HG02973 (cell line): ENCODE measurements at regions not wholly inside any gene's neighbourhood (a gene's known extent, or its start where the extent isn't known, plus 50 kb on each side); places are given as distances from the start of the nearest gene placed in this dataset.
"Not testable (repeated sequence)": the region's sequence is repeated elsewhere in the genome, so short reads cannot be mapped to it uniquely, and the experiment has no call there.

ENCODE experiments used
- ATAC-seq: cut with Tn5 transposase; IDR thresholded peaks from one replicate; pipeline ENCODE4 v1.9.1; 2021; ENCODE audit warnings: moderate library complexity; ENCODE audit not compliant: unreplicated experiment

DNA sequence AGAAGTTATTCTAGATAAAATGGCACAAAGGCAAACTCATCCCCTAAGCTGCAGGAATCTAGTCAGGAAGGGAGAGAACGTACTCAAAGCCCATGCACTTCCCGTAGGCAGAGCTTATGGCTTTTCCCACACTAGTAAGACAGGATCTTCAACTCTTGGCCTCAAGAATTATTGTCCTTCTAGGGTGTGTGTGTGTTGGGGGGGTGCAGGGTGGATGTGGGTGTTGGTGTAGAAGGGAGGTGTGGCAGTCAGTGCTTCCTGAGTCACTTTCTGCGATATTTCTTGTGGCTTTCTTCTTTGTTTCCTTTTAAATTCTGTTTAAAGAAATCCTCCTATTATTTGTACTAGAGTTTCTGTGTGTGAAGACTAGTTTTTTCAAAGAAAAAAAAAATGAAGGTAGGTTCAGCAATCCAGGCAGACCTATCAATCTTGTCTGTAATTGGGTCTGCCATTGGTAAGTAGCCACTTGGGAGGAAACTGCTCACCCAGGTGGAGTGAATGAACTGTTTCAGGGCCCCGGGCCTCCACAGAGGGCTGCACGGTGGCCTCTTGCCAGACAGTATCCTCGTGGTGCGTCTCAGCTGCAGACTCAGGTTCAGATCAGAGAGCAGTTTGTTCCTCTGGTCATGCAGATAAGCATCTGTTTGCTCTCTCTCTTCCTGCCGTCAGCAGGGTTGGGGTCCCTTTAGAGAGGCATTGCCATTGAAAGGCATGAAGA lies 131.9 kb downstream of the NPR3 start:
- no peak for ATAC-seq

DNA sequence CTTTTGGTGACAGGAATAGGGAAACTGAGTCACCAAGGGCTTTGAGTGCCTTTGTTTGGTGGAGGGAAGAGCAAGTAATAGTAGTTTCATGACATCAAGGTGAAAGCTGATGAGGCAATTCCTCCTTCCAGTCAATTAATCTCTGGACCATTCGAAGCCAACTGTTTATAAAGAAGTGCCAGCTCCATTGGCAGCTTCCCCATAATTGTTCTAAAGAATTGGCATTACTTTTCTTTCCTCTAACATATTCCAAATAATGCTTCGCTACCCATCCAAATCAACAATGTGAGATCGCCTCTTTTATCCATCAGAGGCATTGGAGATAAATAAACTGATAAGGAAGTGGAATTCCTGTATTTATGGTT lies 132.4 kb downstream of the NPR3 start:
- ATAC-seq = no peak

DNA sequence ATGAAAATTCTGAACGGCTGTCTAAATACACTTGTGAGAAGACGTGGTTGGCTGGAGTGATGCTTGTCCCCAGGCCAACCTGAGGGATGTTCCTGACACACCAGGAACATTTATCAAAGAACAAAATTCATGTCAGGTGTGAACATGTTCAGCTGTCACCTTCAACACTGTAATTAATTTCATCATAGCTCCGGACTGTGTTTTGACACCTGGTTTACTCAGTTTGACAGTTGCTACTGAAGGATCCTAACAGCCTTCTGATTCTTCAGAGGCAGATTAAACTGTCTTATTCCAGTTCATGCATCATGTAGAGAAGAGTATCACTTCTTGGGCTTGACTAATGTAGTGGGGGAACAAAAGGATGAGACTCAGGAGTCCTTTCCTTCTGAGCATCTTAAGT lies 134.1 kb downstream of the NPR3 start:
- no peak for ATAC-seq

DNA sequence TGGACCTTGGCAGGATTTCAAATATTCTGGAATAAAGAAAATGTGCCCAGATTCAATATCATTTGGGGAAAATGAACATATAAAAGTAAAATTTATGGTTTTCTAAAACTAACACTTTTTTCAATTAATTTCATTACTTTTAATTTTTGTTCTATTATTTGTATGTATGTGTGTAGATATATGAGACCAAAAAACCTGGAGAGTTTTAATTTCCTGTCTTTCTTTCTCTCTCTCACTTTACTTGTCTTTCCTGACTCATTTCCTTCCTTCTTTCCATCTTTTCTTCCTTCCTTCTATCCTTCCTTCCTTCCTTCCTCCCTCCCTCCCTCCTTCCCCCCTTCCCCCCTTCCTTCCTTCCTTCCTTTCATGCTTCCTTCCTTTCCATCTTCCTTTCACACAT lies 137.0 kb downstream of the NPR3 start:
- no peak for ATAC-seq

DNA sequence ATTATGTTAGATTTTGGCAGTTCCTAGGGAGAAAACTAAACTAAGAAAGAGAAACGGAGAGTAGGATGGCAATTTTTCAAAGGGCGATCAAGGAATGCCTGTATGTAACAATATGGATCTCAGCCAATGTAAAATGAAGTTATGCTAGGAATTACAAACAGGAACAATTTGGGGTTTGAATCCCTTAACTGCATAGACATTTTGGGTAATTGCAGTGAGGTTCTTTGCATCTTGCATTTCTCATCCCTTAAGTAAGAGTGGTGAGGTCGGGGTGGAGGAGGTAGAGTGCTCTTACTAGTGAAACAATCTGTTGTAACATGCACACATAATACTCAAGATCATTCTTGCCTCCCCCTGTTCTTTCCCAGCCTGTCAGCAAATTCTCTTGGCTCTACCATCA lies 137.6 kb downstream of the NPR3 start:
- ATAC-seq = no peak

DNA sequence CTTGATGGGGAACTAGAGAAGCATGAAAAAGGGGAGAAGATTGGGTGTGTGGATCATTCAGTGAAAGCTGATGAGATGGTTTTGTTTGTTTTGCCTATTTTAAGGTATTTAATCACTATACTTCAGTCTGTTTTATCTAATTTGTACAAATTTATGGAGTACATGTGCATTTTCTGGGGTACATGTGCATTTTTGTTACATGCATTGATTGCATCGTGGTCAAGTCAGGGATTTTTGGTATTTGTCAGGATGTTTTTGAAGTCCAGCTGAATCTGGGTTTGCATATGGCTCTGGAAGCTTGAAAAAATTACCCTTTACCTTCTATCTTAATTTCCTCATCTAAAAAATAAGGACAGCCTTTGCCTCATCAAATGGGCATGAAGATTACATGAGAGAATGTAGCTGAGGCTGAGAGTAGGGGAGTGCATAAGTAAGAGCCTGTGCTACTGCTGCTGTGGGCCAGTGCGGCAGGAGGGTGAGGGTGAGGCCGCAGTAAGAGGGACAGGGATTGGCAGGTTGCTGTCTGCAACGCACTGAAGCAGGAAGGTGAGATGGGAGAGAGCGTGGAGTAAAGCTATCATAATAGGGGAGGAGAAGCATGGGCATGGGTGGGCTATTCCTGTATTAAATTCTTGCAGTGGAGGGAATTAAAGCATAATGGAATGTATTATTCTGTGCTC lies 139.8 kb downstream of the NPR3 start:
- ATAC-seq = no peak

DNA sequence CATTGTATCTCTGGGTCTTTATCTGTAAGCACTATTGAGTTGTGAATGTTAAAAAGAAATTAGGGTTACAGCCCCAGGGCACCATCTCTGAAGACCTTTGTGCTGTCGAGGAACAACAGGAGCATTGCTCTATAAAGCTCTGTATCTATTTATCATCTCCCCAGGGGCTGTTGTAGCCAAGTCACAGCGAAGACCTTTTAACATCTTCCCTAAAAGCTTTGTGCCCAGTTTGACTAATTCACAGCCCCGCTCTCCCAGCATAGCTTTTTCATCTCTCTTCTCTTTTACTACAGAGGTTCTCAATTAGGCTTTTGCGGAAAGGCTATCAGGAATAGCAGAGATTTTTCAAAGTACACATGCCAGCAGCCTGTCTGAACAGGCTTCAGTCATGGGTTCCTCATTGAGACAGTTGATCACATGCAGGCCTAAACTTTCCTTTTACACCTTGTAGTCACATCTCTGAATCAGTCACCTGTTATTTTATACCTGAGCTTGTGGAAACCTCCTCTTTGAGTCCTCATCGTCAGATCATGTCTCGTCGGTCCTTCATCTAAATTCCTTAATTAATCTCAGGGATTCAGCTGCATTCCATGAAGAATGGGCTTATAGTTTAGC lies 140.5 kb downstream of the NPR3 start:
- ATAC-seq = no peak

DNA sequence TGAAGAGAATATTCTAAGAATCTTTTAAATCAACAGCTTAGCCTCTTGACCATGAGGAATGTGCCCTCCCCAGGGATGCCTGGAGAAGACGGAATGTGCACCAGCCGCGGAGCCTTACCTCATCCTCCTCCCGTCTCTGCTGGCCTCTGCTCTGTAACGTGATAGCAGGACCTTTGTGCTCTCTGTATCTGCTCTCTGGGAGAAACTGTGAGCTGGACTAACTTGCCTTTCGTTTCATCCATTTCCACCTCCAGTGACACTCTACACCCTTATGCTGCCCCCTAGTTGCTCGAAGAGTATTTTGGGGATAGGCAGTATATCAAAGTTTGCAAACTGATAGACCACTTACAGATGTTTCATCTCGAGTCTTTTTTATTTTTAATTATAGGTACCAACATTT lies 141.4 kb downstream of the NPR3 start:
- no peak for ATAC-seq

DNA sequence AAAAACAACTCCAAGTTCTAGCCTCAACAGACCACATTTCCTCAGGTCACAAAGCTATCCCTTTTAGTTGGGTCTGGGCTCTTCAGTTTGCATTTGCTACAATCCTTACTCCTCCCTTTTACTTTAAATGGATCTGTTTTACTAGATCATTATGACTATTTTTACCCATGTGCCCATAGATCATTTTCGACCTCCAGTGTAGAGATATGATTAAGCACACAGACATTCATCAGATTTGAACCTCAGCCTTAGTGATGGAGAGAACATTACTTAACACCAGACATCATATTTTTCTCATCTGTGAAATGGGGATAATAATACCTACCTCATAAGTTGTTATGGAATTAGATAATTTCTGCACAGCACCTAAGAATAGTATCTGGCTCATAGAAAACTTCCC lies 141.9 kb downstream of the NPR3 start:
- ATAC-seq = no peak

DNA sequence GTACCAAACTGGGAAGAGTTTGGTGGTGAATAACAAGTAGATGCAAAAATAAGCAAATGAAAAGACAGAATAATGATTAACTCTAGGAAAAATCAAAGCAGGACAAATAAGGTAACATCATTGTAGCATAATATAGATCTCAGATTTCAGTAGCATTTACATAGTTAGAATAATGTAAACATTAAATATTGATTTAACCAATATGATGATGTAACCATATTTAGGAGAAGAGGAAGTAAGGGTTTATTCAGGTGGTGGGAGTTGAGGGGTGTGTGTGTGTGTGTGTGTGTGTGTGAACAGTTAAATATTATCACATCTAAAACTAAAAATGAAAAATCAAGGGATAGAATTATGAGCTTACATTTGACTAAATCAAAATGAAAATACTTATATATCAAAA lies 143.4 kb downstream of the NPR3 start:
- no peak for ATAC-seq

DNA sequence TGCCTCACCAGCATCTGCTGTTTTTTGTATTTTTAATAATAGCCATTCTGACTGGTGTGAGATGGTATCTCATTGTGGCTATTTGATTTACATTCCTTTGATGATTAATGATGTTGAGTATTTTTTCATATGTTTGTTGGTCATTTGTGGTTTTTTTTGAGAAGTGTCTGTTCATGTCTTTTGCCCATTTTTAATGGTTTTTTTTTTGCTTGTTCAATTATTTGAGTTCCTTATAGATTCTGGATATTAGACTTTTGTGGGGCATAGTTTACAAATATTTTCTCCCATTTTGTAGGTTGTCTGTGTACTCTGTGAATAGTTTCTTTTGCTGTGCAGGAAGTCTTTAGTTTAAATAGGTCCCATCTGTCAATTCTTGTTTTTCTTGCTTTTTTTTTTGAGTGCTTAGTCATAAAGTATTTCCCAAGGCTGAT lies 148.1 kb downstream of the NPR3 start:
- no peak for ATAC-seq

DNA sequence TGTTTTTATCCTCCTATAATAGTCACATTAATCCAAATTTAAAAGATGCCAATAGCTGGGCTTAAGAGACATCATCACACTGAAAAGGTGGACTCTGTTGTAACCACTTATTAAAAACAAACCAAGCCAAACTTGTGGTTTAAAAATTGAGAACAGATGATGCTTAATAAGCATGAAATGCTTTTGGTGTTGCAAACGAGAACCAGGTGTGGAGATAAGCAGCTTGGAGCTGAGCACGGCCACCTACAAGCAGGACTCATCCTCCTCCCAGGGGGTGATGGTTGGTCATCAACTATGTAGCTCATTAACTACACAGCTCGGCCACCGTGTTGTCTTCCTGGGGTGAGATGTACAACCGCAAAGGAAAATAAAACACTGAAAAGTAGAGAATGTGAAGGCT lies 154.4 kb downstream of the NPR3 start:
- no peak for ATAC-seq

DNA sequence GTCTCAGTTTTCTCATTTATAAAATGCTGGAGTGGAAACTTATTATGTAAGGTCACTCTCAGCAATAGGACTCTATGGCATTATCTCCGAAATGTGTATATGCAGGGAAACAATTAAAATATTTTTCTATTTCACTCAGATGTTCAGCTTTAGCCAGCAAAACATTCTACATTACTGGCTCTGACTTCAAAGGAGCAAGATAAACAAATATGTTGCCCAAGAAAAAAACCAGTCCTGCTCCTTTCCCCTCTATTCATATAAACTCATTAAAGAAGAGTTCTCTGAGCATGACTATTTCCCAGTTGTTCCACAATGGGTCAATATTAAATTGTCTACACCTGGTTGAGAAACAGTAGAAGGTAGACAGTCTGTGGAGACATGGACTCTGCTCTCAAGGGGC lies 155.0 kb downstream of the NPR3 start:
- no peak for ATAC-seq

DNA sequence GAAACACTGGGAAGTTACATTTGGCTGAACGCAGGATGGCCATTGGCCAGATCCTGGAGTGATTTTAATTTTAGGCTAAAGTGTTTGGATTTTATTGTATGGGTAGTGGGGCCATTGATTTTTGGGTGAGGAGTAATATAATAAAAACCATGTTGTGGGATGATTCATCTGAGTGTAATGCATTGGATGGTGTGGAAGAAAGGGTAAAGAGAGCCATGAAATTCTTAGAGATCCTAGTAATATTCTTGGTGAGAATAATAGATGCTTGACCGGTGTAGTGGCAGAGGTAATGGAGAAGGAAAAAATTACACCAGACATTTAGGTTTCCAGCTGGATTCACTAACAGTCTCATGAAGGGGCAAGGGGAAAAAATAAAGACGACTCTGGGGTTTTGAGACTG lies 158.1 kb downstream of the NPR3 start:
- no peak for ATAC-seq

DNA sequence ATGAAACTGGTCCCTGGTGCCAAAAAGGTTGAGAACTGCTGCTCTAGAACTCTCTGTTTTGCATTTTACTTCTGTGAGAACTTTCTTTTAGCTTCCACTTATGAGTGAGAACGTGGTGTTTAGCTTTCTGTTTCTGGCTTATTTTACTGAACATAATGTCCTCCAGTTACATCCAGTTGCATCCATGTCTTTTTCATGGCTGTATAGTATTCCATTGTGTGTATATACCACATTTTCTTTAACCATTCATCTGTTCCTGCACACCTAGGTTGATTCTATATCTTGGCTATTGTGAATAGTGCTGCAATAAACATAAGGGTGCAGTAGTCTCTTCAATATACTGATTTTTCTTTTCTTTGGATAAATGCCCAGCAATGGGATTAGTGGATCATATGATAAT lies 165.7 kb downstream of the NPR3 start:
- ATAC-seq = no peak

DNA sequence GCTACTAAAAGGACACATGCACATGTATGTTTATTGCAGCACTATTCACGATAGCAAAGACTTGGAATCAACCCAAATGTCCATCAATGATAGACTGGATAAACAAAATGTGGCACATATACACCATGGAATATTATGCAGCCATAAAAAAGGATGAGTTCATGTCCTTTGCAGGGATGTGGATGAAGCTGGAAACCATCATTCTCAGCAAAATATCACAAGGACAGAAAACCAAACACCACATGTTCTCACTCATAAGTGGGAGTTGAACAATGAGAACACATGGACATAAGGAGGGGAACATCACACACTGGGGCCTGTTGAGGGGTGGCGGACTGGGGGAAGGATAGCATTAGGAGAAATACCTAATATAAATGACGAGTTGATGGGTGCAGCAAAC lies 168.2 kb downstream of the NPR3 start:
- not testable (repeated sequence) for ATAC-seq

DNA sequence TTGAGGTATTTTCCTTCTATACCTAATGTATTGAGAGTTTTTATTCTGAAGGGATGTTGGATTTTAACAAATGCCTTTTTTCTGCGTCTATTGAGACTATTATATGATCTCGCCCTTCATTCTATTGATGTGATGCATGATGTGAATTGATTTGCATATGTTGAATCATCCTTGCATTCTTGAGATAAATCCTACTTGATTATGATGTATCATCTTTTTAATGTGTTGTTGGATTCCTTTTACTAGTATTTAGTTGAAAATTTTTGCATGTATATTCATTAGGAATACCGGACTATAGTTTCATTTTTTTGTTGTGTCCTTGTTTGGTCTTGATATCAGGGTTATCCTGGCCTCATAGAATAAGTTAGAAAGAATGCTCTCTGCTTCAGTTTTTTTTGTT lies 169.7 kb downstream of the NPR3 start:
- ATAC-seq = no peak

DNA sequence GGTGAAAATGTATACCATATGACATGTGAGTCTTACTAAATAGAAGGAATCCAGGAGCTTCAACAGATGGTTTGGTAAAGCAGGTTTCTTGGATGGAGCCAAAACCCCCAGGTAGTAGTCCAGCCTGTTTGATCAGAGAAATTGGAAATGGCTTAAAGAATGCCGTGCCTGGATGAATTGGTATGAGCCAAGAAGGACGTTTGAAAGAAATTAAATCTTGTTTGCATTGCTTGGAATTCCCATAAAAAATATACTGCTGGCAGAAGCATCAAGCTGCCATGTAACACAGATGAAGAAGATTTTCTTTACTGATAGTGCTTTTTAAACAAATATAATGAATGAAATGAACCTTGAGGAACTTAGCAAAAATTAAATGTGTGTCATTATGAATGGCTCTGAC lies 176.3 kb downstream of the NPR3 start:
- ATAC-seq = no peak

DNA sequence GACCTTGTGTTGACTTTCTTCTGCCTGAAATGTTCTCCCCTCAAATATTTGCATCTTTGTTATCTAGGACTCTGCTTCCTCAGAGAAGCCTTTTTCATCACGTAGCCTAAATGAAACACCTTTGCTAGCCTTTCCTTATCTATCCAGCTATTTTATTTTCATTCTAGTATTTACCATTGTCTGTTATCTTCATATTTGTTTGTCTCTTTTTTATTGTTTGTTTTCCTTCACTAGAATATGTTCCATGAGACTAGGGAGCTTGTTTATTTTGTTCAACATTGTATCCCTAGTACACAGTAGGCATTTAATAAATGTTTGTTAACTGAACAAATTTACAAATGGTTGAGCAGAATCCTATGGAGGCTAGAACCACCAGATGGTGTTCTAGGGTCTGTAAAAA lies 178.0 kb downstream of the NPR3 start:
- ATAC-seq = no peak

DNA sequence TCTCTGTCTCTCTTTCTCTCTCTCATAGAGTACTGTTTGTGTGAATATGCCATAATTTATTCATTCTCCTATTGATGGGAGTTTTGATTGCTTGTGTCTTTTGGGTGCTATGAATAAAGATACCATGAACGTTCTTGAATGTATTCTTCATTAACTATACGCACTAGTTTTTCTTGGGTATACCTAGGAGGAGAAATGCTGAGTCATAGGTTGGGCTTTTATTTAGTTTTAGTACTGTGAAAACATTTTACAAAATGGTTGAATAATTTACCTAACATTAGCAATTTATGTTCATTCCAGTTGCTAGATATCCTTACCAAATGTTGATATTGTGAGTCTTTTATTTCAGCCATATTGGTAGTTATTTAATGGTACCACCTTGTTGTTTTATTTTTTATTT lies 192.5 kb downstream of the NPR3 start:
- ATAC-seq = no peak

DNA sequence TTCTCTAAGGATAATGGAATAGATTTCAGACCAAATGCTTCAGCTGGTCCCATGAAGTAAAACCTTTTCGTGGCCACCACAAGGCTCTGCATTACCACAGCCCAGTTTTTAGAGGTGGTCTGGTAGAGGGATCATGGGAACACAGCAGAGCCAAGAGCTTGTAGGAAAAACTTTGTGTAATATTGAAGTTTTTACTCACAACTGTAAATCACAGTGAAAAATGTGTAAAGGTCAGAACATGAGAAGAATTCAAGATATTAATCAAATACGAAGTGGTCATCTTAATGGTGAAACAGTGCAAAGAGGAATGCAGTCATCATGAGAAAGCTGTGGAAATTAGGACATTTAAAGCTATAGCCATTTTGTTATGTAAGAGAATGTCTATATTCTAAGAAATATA lies 197.5 kb downstream of the NPR3 start:
- no peak for ATAC-seq

DNA sequence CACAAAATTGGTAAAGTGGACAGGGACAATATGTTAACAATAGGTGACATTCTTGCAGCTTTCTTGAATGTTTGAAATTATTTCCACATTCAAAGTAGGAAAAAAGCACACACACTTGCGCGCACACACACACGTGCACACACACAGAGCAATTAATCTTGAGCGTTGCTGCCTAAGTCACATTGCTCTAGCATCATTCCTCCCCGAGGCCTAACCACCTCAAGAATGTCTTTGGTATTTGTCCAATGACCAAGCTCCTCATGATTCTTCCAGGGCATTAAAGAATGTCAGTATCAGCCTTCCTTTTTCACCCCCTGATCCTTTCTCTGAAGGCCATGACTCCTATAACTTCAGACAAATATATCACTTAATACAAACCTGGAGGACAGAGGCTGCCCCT lies 198.1 kb downstream of the NPR3 start:
- ATAC-seq = no peak

DNA sequence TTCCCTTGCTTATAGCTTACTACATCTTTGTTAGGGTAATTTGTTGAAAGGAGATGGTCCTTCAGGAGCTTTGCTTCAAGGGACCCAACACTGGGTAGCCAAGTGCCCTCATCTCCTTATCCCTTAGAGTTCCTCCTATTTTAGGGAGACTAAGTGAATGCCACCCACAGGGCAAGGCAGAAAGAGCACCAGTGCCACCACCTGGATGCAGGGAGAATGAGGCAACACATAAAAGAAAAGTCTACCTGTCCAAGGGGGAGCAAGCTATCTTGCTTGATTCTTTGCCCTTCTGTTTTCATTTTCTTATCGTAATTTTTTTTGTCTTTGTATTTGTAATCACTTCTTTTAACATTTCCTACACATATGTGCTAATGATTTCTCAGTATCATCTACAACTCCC lies 205.5 kb downstream of the NPR3 start:
- no peak for ATAC-seq
